Loucy (cell line): ENCODE measurements at regions not wholly inside any gene's neighbourhood (a gene's known extent, or its start where the extent isn't known, plus 50 kb on each side); places are given as distances from the start of the nearest gene placed in this dataset.

ENCODE experiments used
- EZH2phosphoT487 ChIP-seq: fragments of 200-600 bp; IDR thresholded peaks from 2 replicates; pipeline ENCODE4 v1.6.1; 2018; ENCODE audit warnings: antibody characterized with exemption, mild to moderate bottlenecking, moderate library complexity, borderline replicate concordance
- TF ChIP-seq, protein P1 (sequence below): fragments of 200-600 bp; sonication (generic); conservative IDR thresholded peaks from 2 replicates; pipeline ENCODE4 v1.5.1; 2014; ENCODE audit warnings: mild to moderate bottlenecking, antibody characterized with exemption, low read length

DNA sequence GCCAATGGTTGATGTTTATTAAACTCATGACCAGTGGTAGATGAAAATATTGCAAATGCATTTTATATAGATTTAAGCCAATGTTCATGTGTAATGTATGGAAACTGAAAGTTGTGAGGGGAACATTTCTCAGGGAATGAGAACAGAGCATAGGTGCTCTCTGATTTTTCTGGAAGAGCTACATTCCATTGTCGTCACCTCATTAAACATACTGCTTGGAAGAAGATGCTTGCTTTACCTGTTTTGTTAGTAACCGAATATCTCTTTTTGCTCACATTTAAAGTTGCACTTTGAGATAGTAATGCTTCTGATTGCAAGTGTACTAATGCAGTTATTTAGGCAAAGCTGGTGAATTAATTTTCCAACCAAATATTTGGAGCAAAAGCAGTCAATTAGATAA is 93.8 kb upstream of the CLCN4 start:
- TF ChIP-seq, protein P1, sequence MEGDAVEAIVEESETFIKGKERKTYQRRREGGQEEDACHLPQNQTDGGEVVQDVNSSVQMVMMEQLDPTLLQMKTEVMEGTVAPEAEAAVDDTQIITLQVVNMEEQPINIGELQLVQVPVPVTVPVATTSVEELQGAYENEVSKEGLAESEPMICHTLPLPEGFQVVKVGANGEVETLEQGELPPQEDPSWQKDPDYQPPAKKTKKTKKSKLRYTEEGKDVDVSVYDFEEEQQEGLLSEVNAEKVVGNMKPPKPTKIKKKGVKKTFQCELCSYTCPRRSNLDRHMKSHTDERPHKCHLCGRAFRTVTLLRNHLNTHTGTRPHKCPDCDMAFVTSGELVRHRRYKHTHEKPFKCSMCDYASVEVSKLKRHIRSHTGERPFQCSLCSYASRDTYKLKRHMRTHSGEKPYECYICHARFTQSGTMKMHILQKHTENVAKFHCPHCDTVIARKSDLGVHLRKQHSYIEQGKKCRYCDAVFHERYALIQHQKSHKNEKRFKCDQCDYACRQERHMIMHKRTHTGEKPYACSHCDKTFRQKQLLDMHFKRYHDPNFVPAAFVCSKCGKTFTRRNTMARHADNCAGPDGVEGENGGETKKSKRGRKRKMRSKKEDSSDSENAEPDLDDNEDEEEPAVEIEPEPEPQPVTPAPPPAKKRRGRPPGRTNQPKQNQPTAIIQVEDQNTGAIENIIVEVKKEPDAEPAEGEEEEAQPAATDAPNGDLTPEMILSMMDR, result no peak
- no peak for TF ChIP-seq EZH2phosphoT487
